ENCODE measurements at regions not wholly inside any gene's neighbourhood (a gene's known extent, or its start where the extent isn't known, plus 50 kb on each side); places are given as distances from the start of the nearest gene placed in this dataset.

GRCh38 chr18:55830544-55830943 is 242.6 kb upstream of the TCF4 start:
- TF ChIP-seq CTCF (IDR thresholded peaks at IDR 0.05; ENCODE audit: low read depth, low read length, poor library complexity, severe bottlenecking) (no peak), EZH2phosphoT487 (IDR thresholded peaks at IDR 0.05; ENCODE audit: borderline replicate concordance, low read length) (no peak)
